IMR-90 (cell line): ENCODE measurements at regions not wholly inside any gene's neighbourhood (a gene's known extent, or its start where the extent isn't known, plus 50 kb on each side); places are given as distances from the start of the nearest gene placed in this dataset.

Experiments
- BHLHE40 ChIP-seq: fragments of 150-350 bp; IDR thresholded peaks from 2 replicates; pipeline ENCODE4 v1.6.1; 2016; ENCODE audit warnings: mild to moderate bottlenecking, low read depth, low read length
- CEBPB ChIP-seq: IDR thresholded peaks from 2 replicates; pipeline ENCODE4 v1.6.1; 2012; ENCODE audit warnings: low read depth, low read length, improper control_type of control experiment
- FOS ChIP-seq: fragments of 150-350 bp; IDR thresholded peaks from 2 replicates; pipeline ENCODE4 v1.6.1; 2016; ENCODE audit warnings: low read depth, low read length
- MAFK ChIP-seq: IDR thresholded peaks from 2 replicates; pipeline ENCODE4 v1.6.1; 2012; ENCODE audit warnings: low read depth, low read length, improper control_type of control experiment
- MXI1 ChIP-seq: IDR thresholded peaks from 2 replicates; pipeline ENCODE4 v1.6.1; 2012; ENCODE audit warnings: low read depth, mild to moderate bottlenecking, low read length, moderate library complexity, borderline replicate concordance
- NFE2L2 ChIP-seq: fragments of 150-350 bp; IDR thresholded peaks from 2 replicates; pipeline ENCODE4 v1.6.1; 2016; ENCODE audit warnings: low read depth, mild to moderate bottlenecking, low read length
- POLR2A ChIP-seq: IDR thresholded peaks from 2 replicates; pipeline ENCODE4 v1.6.1; 2012; ENCODE audit warnings: mild to moderate bottlenecking, low read depth, low read length
- RAD21 ChIP-seq: IDR thresholded peaks from 2 replicates; pipeline ENCODE4 v1.6.1; 2012; ENCODE audit warnings: low read length, improper control_type of control experiment
- RCOR1 ChIP-seq: IDR thresholded peaks from 2 replicates; pipeline ENCODE4 v1.6.1; 2012; ENCODE audit warnings: mild to moderate bottlenecking, low read length, improper control_type of control experiment; ENCODE audit not compliant: insufficient replicate concordance
- RFX5 ChIP-seq: IDR thresholded peaks from 2 replicates; pipeline ENCODE4 v1.8.0; 2012; ENCODE audit warnings: low read depth, mild to moderate bottlenecking, low read length, moderate library complexity
- SMC3 ChIP-seq: fragments of 150-350 bp; IDR thresholded peaks from 2 replicates; pipeline ENCODE4 v1.6.1; 2016; ENCODE audit warnings: low read depth, mild to moderate bottlenecking, antibody characterized with exemption, low read length, moderate library complexity
- TF ChIP-seq, protein P1 (sequence below): conservative IDR thresholded peaks from 2 replicates; pipeline ENCODE4 v1.5.1; 2012; ENCODE audit warnings: mild to moderate bottlenecking, low read depth, low read length, improper control_type of control experiment
- TF ChIP-seq, protein P2 (sequence below): fragments of 150-350 bp; IDR thresholded peaks from 2 replicates; pipeline ENCODE4 v1.6.1; 2017; ENCODE audit warnings: mild to moderate bottlenecking, antibody characterized with exemption, low read length, low read depth
- TF ChIP-seq, protein P3 (sequence below): fragments of 150-350 bp; IDR thresholded peaks from 2 replicates; pipeline ENCODE4 v1.6.1; 2016; ENCODE audit warnings: low read depth, mild to moderate bottlenecking, low read length, moderate library complexity, borderline replicate concordance

DNA sequence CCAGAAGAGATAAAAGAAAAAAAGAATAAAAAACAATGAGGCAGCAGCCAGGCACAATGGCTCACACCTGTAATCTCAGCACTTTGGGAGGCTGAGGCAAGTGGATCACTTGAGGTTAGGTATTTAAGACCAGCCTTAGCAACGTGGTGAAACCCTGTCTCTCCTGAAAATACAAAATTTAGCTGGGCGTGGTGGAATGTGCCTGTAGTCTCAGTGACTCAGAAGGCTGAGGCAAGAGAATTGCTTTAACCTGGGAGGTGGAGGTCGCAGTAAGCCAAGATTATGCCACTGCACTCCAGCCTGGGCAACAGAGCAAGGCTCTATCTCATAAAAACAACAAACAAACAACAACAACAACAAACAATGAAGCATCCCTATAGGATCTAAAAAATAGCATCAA is 121.5 kb downstream of the HMHB1 start:
- TF ChIP-seq, protein P1, sequence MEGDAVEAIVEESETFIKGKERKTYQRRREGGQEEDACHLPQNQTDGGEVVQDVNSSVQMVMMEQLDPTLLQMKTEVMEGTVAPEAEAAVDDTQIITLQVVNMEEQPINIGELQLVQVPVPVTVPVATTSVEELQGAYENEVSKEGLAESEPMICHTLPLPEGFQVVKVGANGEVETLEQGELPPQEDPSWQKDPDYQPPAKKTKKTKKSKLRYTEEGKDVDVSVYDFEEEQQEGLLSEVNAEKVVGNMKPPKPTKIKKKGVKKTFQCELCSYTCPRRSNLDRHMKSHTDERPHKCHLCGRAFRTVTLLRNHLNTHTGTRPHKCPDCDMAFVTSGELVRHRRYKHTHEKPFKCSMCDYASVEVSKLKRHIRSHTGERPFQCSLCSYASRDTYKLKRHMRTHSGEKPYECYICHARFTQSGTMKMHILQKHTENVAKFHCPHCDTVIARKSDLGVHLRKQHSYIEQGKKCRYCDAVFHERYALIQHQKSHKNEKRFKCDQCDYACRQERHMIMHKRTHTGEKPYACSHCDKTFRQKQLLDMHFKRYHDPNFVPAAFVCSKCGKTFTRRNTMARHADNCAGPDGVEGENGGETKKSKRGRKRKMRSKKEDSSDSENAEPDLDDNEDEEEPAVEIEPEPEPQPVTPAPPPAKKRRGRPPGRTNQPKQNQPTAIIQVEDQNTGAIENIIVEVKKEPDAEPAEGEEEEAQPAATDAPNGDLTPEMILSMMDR, result no peak
- TF ChIP-seq, protein P2, sequence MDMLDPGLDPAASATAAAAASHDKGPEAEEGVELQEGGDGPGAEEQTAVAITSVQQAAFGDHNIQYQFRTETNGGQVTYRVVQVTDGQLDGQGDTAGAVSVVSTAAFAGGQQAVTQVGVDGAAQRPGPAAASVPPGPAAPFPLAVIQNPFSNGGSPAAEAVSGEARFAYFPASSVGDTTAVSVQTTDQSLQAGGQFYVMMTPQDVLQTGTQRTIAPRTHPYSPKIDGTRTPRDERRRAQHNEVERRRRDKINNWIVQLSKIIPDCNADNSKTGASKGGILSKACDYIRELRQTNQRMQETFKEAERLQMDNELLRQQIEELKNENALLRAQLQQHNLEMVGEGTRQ, result no peak
- no peak for TF ChIP-seq CEBPB
- TF ChIP-seq MXI1, result no peak
- no peak for TF ChIP-seq POLR2A
- no peak for TF ChIP-seq RFX5
- no peak for TF ChIP-seq MAFK
- no peak for TF ChIP-seq RCOR1
- TF ChIP-seq SMC3, result no peak
- TF ChIP-seq FOS, result no peak
- no peak for TF ChIP-seq RAD21
- TF ChIP-seq NFE2L2, result no peak
- no peak for TF ChIP-seq BHLHE40
- TF ChIP-seq, protein P3, sequence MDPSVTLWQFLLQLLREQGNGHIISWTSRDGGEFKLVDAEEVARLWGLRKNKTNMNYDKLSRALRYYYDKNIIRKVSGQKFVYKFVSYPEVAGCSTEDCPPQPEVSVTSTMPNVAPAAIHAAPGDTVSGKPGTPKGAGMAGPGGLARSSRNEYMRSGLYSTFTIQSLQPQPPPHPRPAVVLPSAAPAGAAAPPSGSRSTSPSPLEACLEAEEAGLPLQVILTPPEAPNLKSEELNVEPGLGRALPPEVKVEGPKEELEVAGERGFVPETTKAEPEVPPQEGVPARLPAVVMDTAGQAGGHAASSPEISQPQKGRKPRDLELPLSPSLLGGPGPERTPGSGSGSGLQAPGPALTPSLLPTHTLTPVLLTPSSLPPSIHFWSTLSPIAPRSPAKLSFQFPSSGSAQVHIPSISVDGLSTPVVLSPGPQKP, result no peak
